Spleen (tissue), 11 donors: ENCODE measurements at regions not wholly inside any gene's neighbourhood (a gene's known extent, or its start where the extent isn't known, plus 50 kb on each side); places are given as distances from the start of the nearest gene placed in this dataset.

Experiments
- DNase-seq: peaks from one replicate; pipeline ENCODE4 v3.0.0-alpha.2; 2020
- H3K27ac ChIP-seq, 8 donors: fragments of 200-600 bp; sonication (generic) in 7 of 8; 1 replicate in 4 of 8; 2 replicates in 4 of 8; pipeline versions ENCODE4 v1.5.0 to v1.8.0; 2016 to 2021; ENCODE audit warnings: inconsistent platforms in 4 of 8, mild to moderate bottlenecking in 4 of 8, moderate library complexity in 1 of 8
- H3K27me3 ChIP-seq, 7 donors: fragments of 200-600 bp; sonication (generic) in 6 of 7; replicated peaks in 1 of 7; 1 replicate in 4 of 7; 2 replicates in 3 of 7; pipeline versions ENCODE4 v1.5.0 to v1.8.0; 2016 to 2021; ENCODE audit warnings: inconsistent platforms in 3 of 7, mild to moderate bottlenecking in 1 of 7
- H3K36me3 ChIP-seq, 6 donors: fragments of 200-600 bp; sonication (generic) in 5 of 6; 1 replicate in 4 of 6; 2 replicates in 2 of 6; pipeline versions ENCODE4 v1.5.0 to v1.8.0; 2016 to 2021; ENCODE audit warnings: inconsistent platforms in 2 of 6
- H3K4me1 ChIP-seq, 6 donors: fragments of 200-600 bp; sonication (generic) in 5 of 6; 1 replicate in 3 of 6; 2 replicates in 3 of 6; pipeline versions ENCODE4 v1.5.0 to v1.8.0; 2016 to 2021; ENCODE audit warnings: inconsistent platforms in 3 of 6
- H3K4me3 ChIP-seq, 8 donors: fragments of 200-600 bp; sonication (generic) in 7 of 8; 1 replicate in 4 of 8; 2 replicates in 4 of 8; pipeline versions ENCODE4 v1.5.0 to v1.8.0; 2016 to 2021; ENCODE audit warnings: inconsistent platforms in 4 of 8, mild to moderate bottlenecking in 4 of 8, moderate library complexity in 2 of 8
- H3K9me3 ChIP-seq, 8 donors: fragments of 200-600 bp; sonication (generic) in 7 of 8; 1 replicate in 4 of 8; 2 replicates in 4 of 8; pipeline versions ENCODE4 v1.5.0 to v1.8.0; 2016 to 2021; ENCODE audit warnings: inconsistent platforms in 4 of 8
- CTCF ChIP-seq, 11 experiments: fragments of 200-600 bp in 7 of 11; fragments of 450-650 bp in 4 of 11; sonication (generic) in 4 of 11; IDR thresholded peaks in 8 of 11; conservative IDR thresholded peaks in 3 of 11; 1 replicate in 7 of 11; 2 replicates in 4 of 11; pipeline versions ENCODE4 v1.4.0 to v1.8.0; 2016 to 2021; ENCODE audit warnings: antibody characterized with exemption in 11 of 11, inconsistent platforms in 4 of 11, mild to moderate bottlenecking in 1 of 11
- POLR2A ChIP-seq, 3 donors: fragments of 450-650 bp; IDR thresholded peaks; one replicate each; pipeline ENCODE4 v1.5.1; 2017; ENCODE audit warnings: antibody characterized with exemption in 3 of 3, mild to moderate bottlenecking in 1 of 3
- POLR2AphosphoS5 ChIP-seq, 3 donors: sonication (generic); formaldehyde crosslinking; IDR thresholded peaks; one replicate each; pipeline ENCODE4 v1.5.1; 2017; ENCODE audit warnings: antibody characterized with exemption in 3 of 3
- WGBS, 5 donors: extraction: QIAGEN DNeasy Blood & Tissue Kit in 3 of 5; methylation state at CpG; one replicate each; pipeline versions ENCODE4 v1.1.5 to v1.1.7; 2013 to 2018; 5-methylcytosine and 5-hydroxymethylcytosine counted together
- intact Hi-C: fragments of 100-400 bp; cut with DNase I; formaldehyde crosslinking; loops from one replicate; pipeline ENCODE4 v1.15.0; 2023; ENCODE audit warnings: low total_unique reads
- donor health status: healthy with polysubstance abuse.
- donor health status: DM: no; HTN: no; CAD: no; lungs with moderate emphysema.
- donor health status: DM: no; HTN: no; CAD: no.
- donor health status: Bipolar disorder and iron deficiency.
- donor health status: healthy.
- donor health status: DM: no; HTN: no; CAD: no.
- donor health status: DM: yes; HTN: yes; CAD: no.

GRCh38 chr1:96387785-96388184 is 333.8 kb upstream of the PTBP2 start:
- DNase-seq = no peak
- intact Hi-C loops = no loop called here
- no peak for TF ChIP-seq POLR2A (IDR thresholded peaks at IDR 0.05)
- no peak for TF ChIP-seq POLR2AphosphoS5 (IDR thresholded peaks at IDR 0.05)
- TF ChIP-seq CTCF (IDR thresholded peaks at IDR 0.05 in 8 of 11, conservative IDR thresholded peaks at IDR 0.05 in 3 of 11) = no peak
- 79 to 94% (median 86%) methylated on average over 3 of the region's 3 CpGs for WGBS, 5 donors
- Histone ChIP-seq H3K9me3 (peaks cover 0 to 12% (median 5%) of the 10 kb centered on the region in 8 donors), H3K27me3 (no peaks in the 10 kb centered on the region), H3K27ac (no peak overlapping the region), H3K4me1 (no peaks in the 10 kb centered on the region), H3K36me3 (no peaks in the 10 kb centered on the region), H3K4me3 (no peak overlapping the region)

- no peak for TF ChIP-seq CTCF (IDR thresholded peaks at IDR 0.05 in 8 of 11, conservative IDR thresholded peaks at IDR 0.05 in 3 of 11)
- TF ChIP-seq POLR2AphosphoS5 (IDR thresholded peaks at IDR 0.05) = no peak
- no peak for TF ChIP-seq POLR2A (IDR thresholded peaks at IDR 0.05)
- Histone ChIP-seq H3K4me3 (no peak overlapping the region), H3K36me3 (no peaks in the 10 kb centered on the region), H3K27me3 (no peaks in the 10 kb centered on the region), H3K4me1 (no peaks in the 10 kb centered on the region), H3K9me3 (peaks cover 0 to 3% (median 0%) of the 10 kb centered on the region in 8 donors), H3K27ac (no peak overlapping the region)
- intact Hi-C loops = no loop called here
- DNase-seq = no peak
- 48 to 56% (median 51%) methylated on average over 4 of the region's 4 CpGs for WGBS, 5 donors
These were observed 332.9 kb upstream of the PTBP2 start for GRCh38 chr1:96388421-96389310.

- no peaks in the 10 kb centered on the region for H3K4me1 ChIP-seq
- no peaks in the 10 kb centered on the region for H3K9me3 ChIP-seq
- intact Hi-C loops = no loop called here
- no peak for TF ChIP-seq CTCF (IDR thresholded peaks at IDR 0.05 in 8 of 11, conservative IDR thresholded peaks at IDR 0.05 in 3 of 11)
- TF ChIP-seq POLR2A (IDR thresholded peaks at IDR 0.05) = no peak
- TF ChIP-seq POLR2AphosphoS5 (IDR thresholded peaks at IDR 0.05) = no peak
- H3K36me3 ChIP-seq = no peaks in the 10 kb centered on the region
- DNase-seq = no peak
- H3K27me3 ChIP-seq = no peaks in the 10 kb centered on the region
- H3K4me3 ChIP-seq = no peak overlapping the region
- no peak overlapping the region for H3K27ac ChIP-seq
These were observed 321.5 kb upstream of the PTBP2 start for GRCh38 chr1:96400089-96400488.

- DNase-seq = no peak
- TF ChIP-seq POLR2AphosphoS5 (IDR thresholded peaks at IDR 0.05) (no peak), POLR2A (IDR thresholded peaks at IDR 0.05) (no peak), CTCF (IDR thresholded peaks at IDR 0.05 in 8 of 11, conservative IDR thresholded peaks at IDR 0.05 in 3 of 11) (no peak)
- 73 to 82% (median 75%) methylated on average over 4 of the region's 4 CpGs for WGBS, 5 donors
- H3K27me3 ChIP-seq = no peaks in the 10 kb centered on the region
- no peaks in the 10 kb centered on the region for H3K9me3 ChIP-seq
- no peaks in the 10 kb centered on the region for H3K4me1 ChIP-seq
- no peak overlapping the region for H3K4me3 ChIP-seq
- H3K36me3 ChIP-seq = no peaks in the 10 kb centered on the region
- H3K27ac ChIP-seq = no peak overlapping the region
- intact Hi-C loops = no loop called here
These were observed 312.5 kb upstream of the PTBP2 start for GRCh38 chr1:96409087-96409486.
